SK-N-SH (cell line): ENCODE measurements at regions not wholly inside any gene's neighbourhood (a gene's known extent, or its start where the extent isn't known, plus 50 kb on each side); places are given as distances from the start of the nearest gene placed in this dataset.

Experiments used
- CTCF ChIA-PET: fragments of 300-600, 350-600 bp; formaldehyde crosslinking; extraction: SDS; loops from one replicate; lab custom pipeline; 2021; lab: Yijun Ruan, JAX
- POLR2A ChIA-PET: fragments of 350-600 bp; sonication (Branson Sonifier 250); formaldehyde crosslinking; extraction: SDS; loops from one replicate; lab custom pipeline; 2020; ENCODE audit warnings: antibody characterized with exemption, inconsistent platforms; lab: Yijun Ruan, JAX
- DNase-seq: peaks from one replicate; pipeline ENCODE4 v3.0.0; 2012
- H2AFZ ChIP-seq: fragments of 200-600 bp; sonication (generic); 2 replicates; pipeline ENCODE4 v1.8.1; 2016; ENCODE audit warnings: antibody characterized with exemption, mild to moderate bottlenecking, low read depth
- H3F3A ChIP-seq: fragments of 200-600 bp; sonication (generic); replicated peaks from 2 replicates; pipeline ENCODE3; 2016; ENCODE audit warnings: antibody characterized with exemption, mild to moderate bottlenecking; ENCODE audit not compliant: insufficient read depth
- H3K27ac ChIP-seq, 2 experiments: fragments of 200-500 bp in 1 of 2; fragments of 200-600 bp in 1 of 2; sonication (Bioruptor generic) in 1 of 2; sonication (generic), shearing (Covaris generic) in 1 of 2; 2 replicates each; pipeline versions ENCODE4 v1.5.1 to v1.6.1; 2014 to 2016; ENCODE audit warnings: low read depth in 2 of 2, inconsistent platforms in 1 of 2, low read length in 1 of 2, mild to moderate bottlenecking in 1 of 2, mixed read lengths in 1 of 2
- H3K27me3 ChIP-seq: fragments of 200-600 bp; sonication (generic), shearing (Covaris generic); 2 replicates; pipeline ENCODE4 v1.6.1; 2016; ENCODE audit warnings: mixed run types; ENCODE audit not compliant: insufficient read depth
- H3K36me3 ChIP-seq, 2 experiments: fragments of 200-500 bp in 1 of 2; fragments of 200-600 bp in 1 of 2; sonication (Bioruptor generic) in 1 of 2; sonication (generic) in 1 of 2; replicated peaks in 1 of 2; 2 replicates each; pipeline versions ENCODE3 to v1.5.1; 2014 to 2016; ENCODE audit warnings: low read length in 1 of 2, mild to moderate bottlenecking in 1 of 2; ENCODE audit not compliant: insufficient read depth in 2 of 2, control insufficient read depth in 1 of 2
- H3K4me1 ChIP-seq, 2 experiments: fragments of 200-500 bp in 1 of 2; fragments of 200-600 bp in 1 of 2; sonication (Bioruptor generic) in 1 of 2; sonication (generic), shearing (Covaris generic) in 1 of 2; 2 replicates each; pipeline versions ENCODE4 v1.5.1 to v1.6.1; 2014 to 2016; ENCODE audit warnings: low read depth in 1 of 2, low read length in 1 of 2, mixed run types in 1 of 2; ENCODE audit not compliant: insufficient read depth in 2 of 2, control insufficient read depth in 1 of 2
- H3K4me2 ChIP-seq: fragments of 200-600 bp; sonication (generic), shearing (Covaris generic); 2 replicates; pipeline ENCODE4 v1.6.1; 2017; ENCODE audit warnings: mixed run types
- H3K4me3 ChIP-seq, 2 experiments: fragments of 200-500 bp in 1 of 2; fragments of 200-600 bp in 1 of 2; sonication (Bioruptor generic) in 1 of 2; sonication (generic), shearing (Covaris generic) in 1 of 2; 2 replicates each; pipeline versions ENCODE4 v1.5.1 to v1.8.1; 2014 to 2016; ENCODE audit warnings: low read depth in 2 of 2, inconsistent platforms in 1 of 2, low read length in 1 of 2, mild to moderate bottlenecking in 1 of 2, mixed read lengths in 1 of 2, moderate library complexity in 1 of 2
- H3K79me2 ChIP-seq: fragments of 200-600 bp; sonication (generic); 2 replicates; pipeline ENCODE4 v1.8.1; 2017; ENCODE audit warnings: mild to moderate bottlenecking; ENCODE audit not compliant: insufficient read depth
- H3K9ac ChIP-seq: fragments of 200-600 bp; sonication (generic); 2 replicates; pipeline ENCODE4 v1.6.1; 2017; ENCODE audit warnings: mixed run types
- H3K9me2 ChIP-seq: fragments of 200-600 bp; sonication (generic); 2 replicates; pipeline ENCODE4 v1.6.1; 2017; ENCODE audit warnings: mixed run types
- H3K9me3 ChIP-seq: fragments of 200-600 bp; sonication (generic); 2 replicates; pipeline ENCODE4 v1.6.1; 2017; ENCODE audit warnings: mixed run types, mild to moderate bottlenecking, moderate library complexity
- H4K20me1 ChIP-seq: fragments of 200-600 bp; sonication (generic); 2 replicates; pipeline ENCODE4 v1.6.1; 2017; ENCODE audit warnings: mild to moderate bottlenecking, mixed run types; ENCODE audit not compliant: insufficient read depth
- CHD2 ChIP-seq: fragments of 150-350 bp; IDR thresholded peaks from 2 replicates; pipeline ENCODE4 v1.6.1; 2018; ENCODE audit warnings: low read length; ENCODE audit not compliant: partially characterized antibody
- CTCF ChIP-seq: fragments of 200-600 bp; sonication (generic); IDR thresholded peaks from 2 replicates; pipeline ENCODE4 v1.6.1; 2017; ENCODE audit warnings: antibody characterized with exemption, mild to moderate bottlenecking, moderate library complexity
- ELF1 ChIP-seq: IDR thresholded peaks from 2 replicates; pipeline ENCODE4 v1.4.0; 2012
- EZH2phosphoT487 ChIP-seq: fragments of 200-600 bp; sonication (generic); IDR thresholded peaks from 2 replicates; pipeline ENCODE4 v1.6.1; 2017; ENCODE audit warnings: low read depth, mixed run types, mild to moderate bottlenecking, antibody characterized with exemption, moderate library complexity, borderline replicate concordance
- MAX ChIP-seq: IDR thresholded peaks from 2 replicates; pipeline ENCODE4 v1.4.0; 2012; ENCODE audit warnings: low read depth
- NFIC ChIP-seq: IDR thresholded peaks from 2 replicates; pipeline ENCODE4 v1.4.0; 2012; ENCODE audit warnings: borderline replicate concordance
- PBX3 ChIP-seq: IDR thresholded peaks from 2 replicates; pipeline ENCODE4; 2012
- RAD21 ChIP-seq: IDR thresholded peaks from 2 replicates; pipeline ENCODE4 v1.6.1; 2012; ENCODE audit warnings: mild to moderate bottlenecking, low read length
- RCOR1 ChIP-seq: fragments of 150-350 bp; IDR thresholded peaks from 2 replicates; pipeline ENCODE4 v1.6.1; 2017; ENCODE audit warnings: antibody characterized with exemption, low read length
- SMC3 ChIP-seq: IDR thresholded peaks from 2 replicates; pipeline ENCODE4 v1.6.1; 2012; ENCODE audit warnings: low read depth, low read length, improper control_type of control experiment
- TEAD4 ChIP-seq: IDR thresholded peaks from 2 replicates; pipeline ENCODE4 v1.4.0; 2012; ENCODE audit warnings: mild to moderate bottlenecking, borderline replicate concordance; ENCODE audit not compliant: insufficient read depth
- USF2 ChIP-seq: fragments of 150-350 bp; IDR thresholded peaks from 2 replicates; pipeline ENCODE4 v1.6.1; 2017; ENCODE audit warnings: antibody characterized with exemption, low read length, low read depth, borderline replicate concordance
- YY1 ChIP-seq: IDR thresholded peaks from 2 replicates; pipeline ENCODE4 v1.4.0; 2012; ENCODE audit warnings: low read depth, mild to moderate bottlenecking
- WGBS: methylation state at CpG from one replicate; pipeline ENCODE4 v1.1.6; 2017; ENCODE audit warnings: low lambda C conversion rate; 5-methylcytosine and 5-hydroxymethylcytosine counted together

GRCh38 chr15:80309769-80310384 is 57.9 kb upstream of the CTXND1 start:
- POLR2A ChIA-PET = no interaction called here
- Histone ChIP-seq H3K36me3 (no peaks in the 10 kb centered on the region), H4K20me1 (no peaks in the 10 kb centered on the region), H3K9ac (no peak overlapping the region), H2AFZ (no peak overlapping the region), H3K9me3 (no peaks in the 10 kb centered on the region), H3K9me2 (no peaks in the 10 kb centered on the region), H3K4me1 (no peaks in the 10 kb centered on the region), H3K4me3 (no peak overlapping the region; a peak in 1 of 4 replicates), H3K4me2 (no peak overlapping the region), H3F3A (no peaks in the 10 kb centered on the region), H3K27ac (no peak overlapping the region), H3K27me3 (no peaks in the 10 kb centered on the region; the same call in 1 of the 2 replicates), H3K79me2 (no peaks in the 10 kb centered on the region)
- no peak for TF ChIP-seq CHD2
- no peak for TF ChIP-seq MAX
- TF ChIP-seq CTCF = peak; percentile 61
- no peak for TF ChIP-seq YY1
- peak; percentile 61 for TF ChIP-seq RAD21
- TF ChIP-seq SMC3 = peak; percentile 35; the same call in 1 of the 2 replicates
- TF ChIP-seq PBX3 = no peak
- TF ChIP-seq USF2 = no peak
- no peak for TF ChIP-seq NFIC
- TF ChIP-seq ELF1 = no peak
- no peak for TF ChIP-seq EZH2phosphoT487
- peak; percentile 43 for DNase-seq
- CTCF ChIA-PET = interaction anchor here (0.7 to 2.2 kb wide), 7 partner anchors 13 to 970 kb away, joined by 3 to 8 read pairs (median 4); no protein-coding TSS in a partner anchor
- WGBS = 29% methylated on average over 6 of the region's 6 CpGs

GRCh38 chr15:80310776-80311175 is 58.8 kb upstream of the CTXND1 start:
- Histone ChIP-seq H3K4me3 (no peak overlapping the region), H3K9me2 (no peaks in the 10 kb centered on the region), H3K4me2 (no peak overlapping the region), H3K9me3 (no peaks in the 10 kb centered on the region), H2AFZ (no peak overlapping the region), H3K36me3 (no peaks in the 10 kb centered on the region), H3K27ac (no peak overlapping the region), H3F3A (no peaks in the 10 kb centered on the region), H3K27me3 (no peaks in the 10 kb centered on the region; the same call in 1 of the 2 replicates), H3K4me1 (peaks cover 0 to 5% of the 10 kb centered on the region in 2 experiments; a peak in 1 of 4 replicates), H3K79me2 (no peaks in the 10 kb centered on the region), H4K20me1 (no peaks in the 10 kb centered on the region), H3K9ac (no peak overlapping the region)
- 36% methylated on average over 7 of the region's 7 CpGs for WGBS
- CTCF ChIA-PET = no interaction called here
- TF ChIP-seq RCOR1 (no peak), NFIC (no peak), TEAD4 (no peak)
- POLR2A ChIA-PET = no interaction called here
- no peak for DNase-seq
